Kidney epithelial cell (primary cell): ENCODE measurements at regions not wholly inside any gene's neighbourhood (a gene's known extent, or its start where the extent isn't known, plus 50 kb on each side); places are given as distances from the start of the nearest gene placed in this dataset.
"Not testable (repeated sequence)": the region's sequence is repeated elsewhere in the genome, so short reads cannot be mapped to it uniquely, and the experiment has no call there.

Experiments
- DNase-seq: peaks from one replicate; pipeline ENCODE4 v3.0.0-alpha.2; 2010; ENCODE audit warnings: low read depth
- H3K27me3 ChIP-seq: 2 replicates; pipeline ENCODE4 v1.6.0; 2011; ENCODE audit warnings: low read length; ENCODE audit not compliant: control insufficient read depth, insufficient read depth
- H3K36me3 ChIP-seq: 2 replicates; pipeline ENCODE4 v1.5.1; 2011; ENCODE audit warnings: low read length; ENCODE audit not compliant: control insufficient read depth, insufficient read depth
- H3K4me3 ChIP-seq: 2 replicates; pipeline ENCODE4 v1.5.1; 2011; ENCODE audit warnings: low read depth, mild to moderate bottlenecking, control low read depth, low read length
- CTCF ChIP-seq: IDR thresholded peaks from 2 replicates; pipeline ENCODE4 v1.5.1; 2011; ENCODE audit warnings: mild to moderate bottlenecking, moderate library complexity, low read length, control low read depth, inconsistent platforms; ENCODE audit not compliant: insufficient read depth, poor library complexity, severe bottlenecking

- not testable (repeated sequence) for H3K4me3 ChIP-seq, DNase-seq, H3K27me3 ChIP-seq, H3K36me3 ChIP-seq
Observed at GRCh38 chr7:149975608-149976007, 101.8 kb downstream of the ATP6V0E2 start.

- H3K36me3 ChIP-seq, H3K27me3 ChIP-seq, DNase-seq, H3K4me3 ChIP-seq: not testable (repeated sequence)
Observed at GRCh38 chr7:149978537-149978936, 104.8 kb downstream of the ATP6V0E2 start.

GRCh38 chr7:149978944-149979343 is 105.2 kb downstream of the ATP6V0E2 start:
- not testable (repeated sequence) for H3K4me3 ChIP-seq, DNase-seq, H3K27me3 ChIP-seq, H3K36me3 ChIP-seq

- not testable (repeated sequence) for H3K36me3 ChIP-seq
Observed at GRCh38 chr7:149982537-149983112, 108.9 kb downstream of the ATP6V0E2 start.

GRCh38 chr7:149986866-149987265 is 113.1 kb downstream of the ATP6V0E2 start:
- not testable (repeated sequence) for DNase-seq, H3K36me3 ChIP-seq, H3K4me3 ChIP-seq, H3K27me3 ChIP-seq

More at GRCh38 chr7:149982537-149983112, 108.9 kb downstream of the ATP6V0E2 start:
- not testable (repeated sequence) for H3K27me3 ChIP-seq, H3K4me3 ChIP-seq, DNase-seq

- not testable (repeated sequence) for H3K36me3 ChIP-seq, DNase-seq, H3K27me3 ChIP-seq, H3K4me3 ChIP-seq
Observed at GRCh38 chr7:149991652-149992302, 118.0 kb downstream of the ATP6V0E2 start.

GRCh38 chr7:149992366-149992765 is 118.6 kb downstream of the ATP6V0E2 start:
- H3K4me3 ChIP-seq, H3K27me3 ChIP-seq, DNase-seq, H3K36me3 ChIP-seq: not testable (repeated sequence)

- not testable (repeated sequence) for H3K4me3 ChIP-seq, DNase-seq, H3K27me3 ChIP-seq, H3K36me3 ChIP-seq
Observed at GRCh38 chr7:149995369-149996026, 121.7 kb downstream of the ATP6V0E2 start.

- not testable (repeated sequence) for H3K36me3 ChIP-seq, H3K27me3 ChIP-seq, DNase-seq
Observed at GRCh38 chr7:150000780-150001599, 127.2 kb downstream of the ATP6V0E2 start.

GRCh38 chr7:150003304-150003810 is 129.6 kb downstream of the ATP6V0E2 start:
- H3K27me3 ChIP-seq = no peaks in the 10 kb centered on the region
- TF ChIP-seq CTCF = no peak
- no peak for DNase-seq

More at GRCh38 chr7:150000780-150001599, 127.2 kb downstream of the ATP6V0E2 start:
- H3K4me3 ChIP-seq = not testable (repeated sequence)

GRCh38 chr7:150003973-150004372 is 130.2 kb downstream of the ATP6V0E2 start:
- not testable (repeated sequence) for H3K27me3 ChIP-seq, H3K36me3 ChIP-seq, H3K4me3 ChIP-seq, DNase-seq

More at GRCh38 chr7:150003304-150003810, 129.6 kb downstream of the ATP6V0E2 start:
- H3K4me3 ChIP-seq = no peak overlapping the region
- no peaks in the 10 kb centered on the region for H3K36me3 ChIP-seq

GRCh38 chr7:150004843-150005242 is 131.1 kb downstream of the ATP6V0E2 start:
- H3K27me3 ChIP-seq, DNase-seq, H3K36me3 ChIP-seq, H3K4me3 ChIP-seq: not testable (repeated sequence)

GRCh38 chr7:150009620-150010303 is 136.0 kb downstream of the ATP6V0E2 start:
- DNase-seq, H3K4me3 ChIP-seq, H3K27me3 ChIP-seq, H3K36me3 ChIP-seq: not testable (repeated sequence)
